GM23338 (cell line): ENCODE measurements at regions not wholly inside any gene's neighbourhood (a gene's known extent, or its start where the extent isn't known, plus 50 kb on each side); places are given as distances from the start of the nearest gene placed in this dataset.

Experiments used
- ATAC-seq: fragments of 200-7000 bp; cut with Tn5 transposase; 3 replicates; pipeline ENCODE4 v1.9.1; 2020
- DNase-seq: peaks from one replicate; pipeline ENCODE4 v3.0.0-alpha.2; 2015; ENCODE audit warnings: low spot score
- H2AFZ ChIP-seq: fragments of 200-600 bp; sonication (generic); 2 replicates; pipeline ENCODE4 v1.8.0; 2016; ENCODE audit warnings: antibody characterized with exemption, mild to moderate bottlenecking, moderate library complexity
- H3F3A ChIP-seq: fragments of 200-600 bp; sonication (generic); replicated peaks from 2 replicates; pipeline ENCODE4 v1.8.0; 2017; ENCODE audit warnings: antibody characterized with exemption, mixed run types, low read depth
- H3K27ac ChIP-seq: fragments of 200-600 bp; sonication (generic); 2 replicates; pipeline ENCODE4 v1.6.1; 2016; ENCODE audit warnings: low read depth
- H3K27me3 ChIP-seq: fragments of 200-600 bp; sonication (generic); 2 replicates; pipeline ENCODE4 v1.8.0; 2016; ENCODE audit warnings: mild to moderate bottlenecking, mixed run types, moderate library complexity; ENCODE audit not compliant: insufficient read depth
- H3K36me3 ChIP-seq: fragments of 200-600 bp; sonication (generic); 2 replicates; pipeline ENCODE4 v1.8.0; 2016; ENCODE audit warnings: mild to moderate bottlenecking; ENCODE audit not compliant: insufficient read depth
- H3K4me1 ChIP-seq: fragments of 200-600 bp; sonication (generic); 2 replicates; pipeline ENCODE4 v1.8.0; 2016; ENCODE audit warnings: mild to moderate bottlenecking, moderate library complexity; ENCODE audit not compliant: insufficient read depth
- H3K4me2 ChIP-seq: fragments of 200-600 bp; sonication (generic); 2 replicates; pipeline ENCODE4 v1.7.1; 2017; ENCODE audit warnings: mixed run types
- H3K4me3 ChIP-seq: fragments of 200-600 bp; sonication (generic); 2 replicates; pipeline ENCODE4 v1.6.1; 2016; ENCODE audit warnings: mixed run types
- H3K79me2 ChIP-seq: fragments of 200-600 bp; sonication (generic); replicated peaks from 2 replicates; pipeline ENCODE4 v1.8.0; 2017; ENCODE audit warnings: mild to moderate bottlenecking; ENCODE audit not compliant: insufficient read depth
- H3K9me2 ChIP-seq: fragments of 200-600 bp; sonication (generic); 2 replicates; pipeline ENCODE4 v1.8.0; 2017; ENCODE audit not compliant: insufficient read depth
- H4K20me1 ChIP-seq: fragments of 200-600 bp; sonication (generic); replicated peaks from 2 replicates; pipeline ENCODE4 v1.8.0; 2017; ENCODE audit warnings: mild to moderate bottlenecking; ENCODE audit not compliant: insufficient read depth
- H3K27ac Mint-ChIP-seq: 2 replicates; pipeline ENCODE4 v1.8.0; 2020; ENCODE audit warnings: inconsistent platforms, mild to moderate bottlenecking, moderate library complexity, mixed read lengths
- H3K27me3 Mint-ChIP-seq: 3 replicates; pipeline ENCODE4 v1.8.0; 2022; ENCODE audit warnings: low read depth, mild to moderate bottlenecking, moderate library complexity, mixed read lengths, inconsistent platforms; ENCODE audit not compliant: insufficient read depth, poor library complexity
- H3K36me3 Mint-ChIP-seq: 3 replicates; pipeline ENCODE4 v1.8.0; 2021; ENCODE audit warnings: low read depth, mild to moderate bottlenecking, inconsistent platforms, moderate library complexity, mixed read lengths
- H3K4me1 Mint-ChIP-seq: 3 replicates; pipeline ENCODE4 v1.8.0; 2020; ENCODE audit warnings: mild to moderate bottlenecking, inconsistent platforms, mixed read lengths
- H3K4me3 Mint-ChIP-seq: 3 replicates; pipeline ENCODE4 v1.8.0; 2021; ENCODE audit warnings: moderate library complexity, mild to moderate bottlenecking, inconsistent platforms, mixed read lengths
- H3K9me3 Mint-ChIP-seq: 3 replicates; pipeline ENCODE4 v1.8.0; 2020; ENCODE audit warnings: moderate library complexity, mild to moderate bottlenecking, inconsistent platforms, mixed read lengths
- CREB1 ChIP-seq: fragments of 250-450 bp; sonication (Bioruptor Pico); IDR thresholded peaks from 2 replicates; pipeline ENCODE4 v1.5.0; 2020; ENCODE audit warnings: low read depth, mild to moderate bottlenecking, moderate library complexity
- CTCF ChIP-seq, 2 experiments: fragments of 200-600 bp in 1 of 2; sonication (generic) in 1 of 2; conservative IDR thresholded peaks; 2 replicates each; pipeline versions ENCODE4 v1.5.1 to v1.6.1; 2016 to 2017; ENCODE audit warnings: antibody characterized with exemption in 2 of 2, low read depth in 2 of 2, mild to moderate bottlenecking in 2 of 2, moderate library complexity in 1 of 2
- ETS1 ChIP-seq: IDR thresholded peaks from 2 replicates; pipeline ENCODE4 v1.6.1; 2016; ENCODE audit warnings: antibody characterized with exemption
- EZH2 ChIP-seq: fragments of 200-600 bp; sonication (generic); IDR thresholded peaks from one replicate; pipeline ENCODE4 v1.8.0; 2017; ENCODE audit warnings: antibody characterized with exemption, mild to moderate bottlenecking, low read depth; ENCODE audit not compliant: unreplicated experiment
- EZH2phosphoT487 ChIP-seq: fragments of 200-600 bp; sonication (generic); IDR thresholded peaks from one replicate; pipeline ENCODE4 v1.8.1; 2018; ENCODE audit warnings: antibody characterized with exemption; ENCODE audit not compliant: unreplicated experiment
- JUNB ChIP-seq: IDR thresholded peaks from one replicate; pipeline ENCODE4 v1.6.1; 2016; ENCODE audit warnings: antibody characterized with exemption; ENCODE audit not compliant: unreplicated experiment
- NANOG ChIP-seq: IDR thresholded peaks from 2 replicates; pipeline ENCODE4 v1.6.1; 2016; ENCODE audit warnings: antibody characterized with exemption, borderline replicate concordance
- POLR2AphosphoS5 ChIP-seq: IDR thresholded peaks from 2 replicates; pipeline ENCODE4 v1.6.1; 2016; ENCODE audit warnings: antibody characterized with exemption, low read depth
- REST ChIP-seq: IDR thresholded peaks from one replicate; pipeline ENCODE4 v1.6.1; 2018; ENCODE audit warnings: antibody characterized with exemption; ENCODE audit not compliant: unreplicated experiment
- STAT1 ChIP-seq: IDR thresholded peaks from one replicate; pipeline ENCODE4 v1.6.1; 2016; ENCODE audit warnings: antibody characterized with exemption; ENCODE audit not compliant: unreplicated experiment
- ZNF114 ChIP-seq: fragments of 250-450 bp; sonication (Bioruptor Pico); IDR thresholded peaks from 2 replicates; pipeline ENCODE4 v1.5.0; 2020; ENCODE audit warnings: mild to moderate bottlenecking, moderate library complexity
- ZNF331 ChIP-seq: fragments of 250-450 bp; sonication (Bioruptor Pico); IDR thresholded peaks from 2 replicates; pipeline ENCODE4 v1.5.0; 2020; ENCODE audit warnings: low read depth, mild to moderate bottlenecking, moderate library complexity
- ZNF462 ChIP-seq: fragments of 250-450 bp; sonication (Bioruptor Pico); IDR thresholded peaks from 2 replicates; pipeline ENCODE4 v1.5.0; 2020; ENCODE audit warnings: mild to moderate bottlenecking, moderate library complexity

- Histone ChIP-seq H3K4me3 (no peak overlapping the region), H3K4me1 (peaks cover 21% of the 10 kb centered on the region), H3K4me2 (no peak overlapping the region), H4K20me1 (no peaks in the 10 kb centered on the region), H3F3A (no peaks in the 10 kb centered on the region), H3K36me3 (no peaks in the 10 kb centered on the region), H3K27me3 (no peaks in the 10 kb centered on the region), H3K79me2 (no peaks in the 10 kb centered on the region), H3K27ac (peak overlapping the region; percentile 20; the same call in 1 of the 2 replicates), H3K9me2 (0 out of 2 replicates have a peak, but pooled peaks cover 6% of the 10 kb centered on the region), H2AFZ (no peak overlapping the region)
- Mint-ChIP-seq H3K27ac (no peak overlapping the region; the same call in 1 of the 2 replicates), H3K36me3 (no peaks in the 10 kb centered on the region), H3K4me3 (no peak overlapping the region), H3K9me3 (no peaks in the 10 kb centered on the region; the same call in 2 of the 3 replicates), H3K27me3 (peaks cover 4% of the 10 kb centered on the region), H3K4me1 (peaks cover 11% of the 10 kb centered on the region)
- ATAC-seq (no peak), DNase-seq (peak; percentile 35)
- TF ChIP-seq NANOG (no peak), ZNF331 (no peak), REST (no peak), ZNF462 (CRISPR knock-in tag) (no peak), EZH2phosphoT487 (no peak), STAT1 (no peak), ETS1 (no peak), POLR2AphosphoS5 (no peak), JUNB (no peak), CREB1 (CRISPR knock-in tag) (no peak), ZNF114 (CRISPR knock-in tag) (no peak), EZH2 (no peak), CTCF (conservative IDR thresholded peaks at IDR 0.05; ENCODE audit: low read depth in 2 of 2) (no peak)
Observed at GRCh38 chr10:3876350-3876962, 91.4 kb upstream of the KLF6 start.
